ENCODE measurements at regions not wholly inside any gene's neighbourhood (a gene's known extent, or its start where the extent isn't known, plus 50 kb on each side); places are given as distances from the start of the nearest gene placed in this dataset.

GRCh38 chr3:190252080-190252479 lies 70.2 kb downstream of the CLDN1 start:
- H3K9me2 ChIP-seq (ENCODE audit: insufficient read depth), result no peaks in the 10 kb centered on the region
- H3K9me3 ChIP-seq (ENCODE audit: insufficient read depth, low read depth), result peaks cover 3% of the 10 kb centered on the region; the same call in 1 of the 2 replicates
- CTCF ChIA-PET, result no interaction called here
- H3K79me2 ChIP-seq (ENCODE audit: low read depth), result no peaks in the 10 kb centered on the region
- H3K4me1 ChIP-seq (replicated peaks; ENCODE audit: insufficient read depth), result no peaks in the 10 kb centered on the region
- H3K27ac ChIP-seq, result no peak overlapping the region
- TF ChIP-seq CTCF (conservative IDR thresholded peaks at IDR 0.05) (no peak), EZH2 (IDR thresholded peaks at IDR 0.05; ENCODE audit: low read depth) (no peak)
- H2AFZ ChIP-seq, result no peak overlapping the region
- H3K4me2 ChIP-seq, result no peak overlapping the region
- no TSS peak for BruUV-seq (replicated peaks)
- intact Hi-C loops (cut with micrococcal nuclease; ENCODE audit: unreplicated experiment), result no loop called here
- no peaks in the 10 kb centered on the region for H3K27me3 ChIP-seq (ENCODE audit: insufficient read depth, low read depth)
- DNase-seq, result peak in 1 of 2 experiments; percentile 51
- POLR2A ChIA-PET (ENCODE audit: unreplicated experiment), result no interaction called here
- H3K36me3 ChIP-seq (ENCODE audit: low read depth), result no peaks in the 10 kb centered on the region
- H3K4me3 ChIP-seq, result no peak overlapping the region
- no peaks in the 10 kb centered on the region for H3F3A ChIP-seq (ENCODE audit: insufficient read depth, low read depth)
- no peaks in the 10 kb centered on the region for H4K20me1 ChIP-seq (ENCODE audit: insufficient read depth)

GRCh38 chr3:190249414-190249813 lies 72.8 kb downstream of the CLDN1 start:
- Histone ChIP-seq H3K9me3 (ENCODE audit: insufficient read depth, low read depth) (peaks cover 19% of the 10 kb centered on the region; the same call in 1 of the 2 replicates), H3K9me2 (ENCODE audit: insufficient read depth) (no peaks in the 10 kb centered on the region), H3K27me3 (ENCODE audit: insufficient read depth, low read depth) (no peaks in the 10 kb centered on the region), H3F3A (ENCODE audit: insufficient read depth, low read depth) (no peaks in the 10 kb centered on the region), H3K4me1 (replicated peaks; ENCODE audit: insufficient read depth) (no peaks in the 10 kb centered on the region), H3K79me2 (ENCODE audit: low read depth) (no peaks in the 10 kb centered on the region), H3K4me3 (no peak overlapping the region), H3K36me3 (ENCODE audit: low read depth) (no peaks in the 10 kb centered on the region), H3K4me2 (no peak overlapping the region), H2AFZ (no peak overlapping the region), H3K27ac (no peak overlapping the region), H4K20me1 (ENCODE audit: insufficient read depth) (no peaks in the 10 kb centered on the region)
- no TSS peak for BruUV-seq (replicated peaks)
- ChIA-PET CTCF (no interaction called here), POLR2A (ENCODE audit: unreplicated experiment) (no interaction called here)
- DNase-seq, result no peak
- intact Hi-C loops (cut with micrococcal nuclease; ENCODE audit: unreplicated experiment), result no loop called here
- no peak; the same call in 1 of the 2 replicates for TF ChIP-seq CTCF (conservative IDR thresholded peaks at IDR 0.05)
- no peak for TF ChIP-seq EZH2 (IDR thresholded peaks at IDR 0.05; ENCODE audit: low read depth)

- Histone ChIP-seq H3K9me2 (ENCODE audit: insufficient read depth) (no peaks in the 10 kb centered on the region), H4K20me1 (ENCODE audit: insufficient read depth) (no peaks in the 10 kb centered on the region), H3K79me2 (ENCODE audit: low read depth) (no peaks in the 10 kb centered on the region), H3K9me3 (ENCODE audit: insufficient read depth, low read depth) (peaks cover 17% of the 10 kb centered on the region; the same call in 1 of the 2 replicates), H3K4me2 (no peak overlapping the region), H3K27me3 (ENCODE audit: insufficient read depth, low read depth) (no peaks in the 10 kb centered on the region), H2AFZ (no peak overlapping the region), H3K36me3 (ENCODE audit: low read depth) (no peaks in the 10 kb centered on the region), H3K27ac (no peak overlapping the region), H3K4me3 (no peak overlapping the region), H3K4me1 (replicated peaks; ENCODE audit: insufficient read depth) (no peaks in the 10 kb centered on the region), H3F3A (ENCODE audit: insufficient read depth, low read depth) (no peaks in the 10 kb centered on the region)
- intact Hi-C loops (cut with micrococcal nuclease; ENCODE audit: unreplicated experiment), result no loop called here
- BruUV-seq (replicated peaks), result no TSS peak
- TF ChIP-seq CTCF (conservative IDR thresholded peaks at IDR 0.05) (no peak), EZH2 (IDR thresholded peaks at IDR 0.05; ENCODE audit: low read depth) (no peak)
- DNase-seq, result no peak
- POLR2A ChIA-PET (ENCODE audit: unreplicated experiment), result no interaction called here
- CTCF ChIA-PET, result no interaction called here
These were observed 80.1 kb downstream of the CLDN1 start for GRCh38 chr3:190242147-190242546.

Data from PC-9 (cell line).